ENCODE measurements at regions not wholly inside any gene's neighbourhood (a gene's known extent, or its start where the extent isn't known, plus 50 kb on each side); places are given as distances from the start of the nearest gene placed in this dataset.

DNA sequence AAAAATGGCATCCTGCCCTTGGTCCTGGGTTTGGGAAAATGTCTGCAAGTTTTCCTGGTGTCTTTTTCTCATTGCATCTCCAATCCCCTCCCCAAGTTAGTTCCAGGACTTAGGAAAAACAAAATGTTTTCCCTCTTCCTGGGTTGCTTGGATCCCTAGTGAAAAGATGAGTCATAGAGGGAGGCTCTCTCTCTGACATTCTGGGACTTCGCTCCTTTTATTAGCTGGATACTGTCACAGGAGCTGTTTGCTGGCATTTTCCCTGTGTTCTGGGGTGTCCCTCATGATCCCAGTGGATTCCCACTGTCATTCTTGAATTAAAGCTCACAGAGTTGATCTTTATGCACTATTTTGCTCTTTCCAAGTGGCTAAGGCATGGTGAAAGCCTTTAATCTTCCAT, 316.4 kb upstream of the MBL2 start:
- TF ChIP-seq, protein P1, sequence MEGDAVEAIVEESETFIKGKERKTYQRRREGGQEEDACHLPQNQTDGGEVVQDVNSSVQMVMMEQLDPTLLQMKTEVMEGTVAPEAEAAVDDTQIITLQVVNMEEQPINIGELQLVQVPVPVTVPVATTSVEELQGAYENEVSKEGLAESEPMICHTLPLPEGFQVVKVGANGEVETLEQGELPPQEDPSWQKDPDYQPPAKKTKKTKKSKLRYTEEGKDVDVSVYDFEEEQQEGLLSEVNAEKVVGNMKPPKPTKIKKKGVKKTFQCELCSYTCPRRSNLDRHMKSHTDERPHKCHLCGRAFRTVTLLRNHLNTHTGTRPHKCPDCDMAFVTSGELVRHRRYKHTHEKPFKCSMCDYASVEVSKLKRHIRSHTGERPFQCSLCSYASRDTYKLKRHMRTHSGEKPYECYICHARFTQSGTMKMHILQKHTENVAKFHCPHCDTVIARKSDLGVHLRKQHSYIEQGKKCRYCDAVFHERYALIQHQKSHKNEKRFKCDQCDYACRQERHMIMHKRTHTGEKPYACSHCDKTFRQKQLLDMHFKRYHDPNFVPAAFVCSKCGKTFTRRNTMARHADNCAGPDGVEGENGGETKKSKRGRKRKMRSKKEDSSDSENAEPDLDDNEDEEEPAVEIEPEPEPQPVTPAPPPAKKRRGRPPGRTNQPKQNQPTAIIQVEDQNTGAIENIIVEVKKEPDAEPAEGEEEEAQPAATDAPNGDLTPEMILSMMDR (IDR thresholded peaks at IDR 0.05): no peak
- no peak for TF ChIP-seq POLR2A (IDR thresholded peaks at IDR 0.05)
